A549 (cell line): ENCODE measurements at regions not wholly inside any gene's neighbourhood (a gene's known extent, or its start where the extent isn't known, plus 50 kb on each side); places are given as distances from the start of the nearest gene placed in this dataset.

Source experiments
- ATAC-seq, 2 experiments: fragments of 200-7000 bp in 1 of 2; fragments of >200 bp in 1 of 2; cut with Nextera tagmentation in 1 of 2; cut with Tn5 transposase in 1 of 2; 3 replicates each; pipeline versions ENCODE4 v1.8.0 to v1.9.1; 2018 to 2020; ENCODE audit warnings: mild to moderate bottlenecking in 1 of 2, moderate library complexity in 1 of 2
- CTCF ChIA-PET: fragments of 300-600 bp; sonication (Branson Sonifier 250); formaldehyde crosslinking; extraction: SDS; loops from one replicate; lab custom pipeline; 2021; ENCODE audit warnings: antibody characterized with exemption, inconsistent platforms; lab: Yijun Ruan, JAX
- POLR2A ChIA-PET: fragments of 350-600 bp; formaldehyde crosslinking; extraction: SDS; loops from one replicate; lab custom pipeline; 2021; ENCODE audit warnings: antibody characterized with exemption, inconsistent platforms; lab: Yijun Ruan, JAX
- DNase-seq, 2 experiments: peaks; one replicate each; pipeline versions ENCODE4 v3.0.0 to v3.0.0-alpha.2; 2011 to 2016; ENCODE audit warnings: low read depth in 1 of 2, low spot score in 1 of 2
- FAIRE-seq: peaks from 2 replicates; lab custom pipeline; 2011; peaks lifted over from hg19 to GRCh38; lab: Jason Lieb, UNC
- H3K27ac ChIP-seq, 2 experiments: fragments of >200 bp; sonication (Bioruptor Twin); formaldehyde crosslinking; 3 replicates each; pipeline ENCODE4 v1.5.1; 2016 to 2017
- H3K4me1 ChIP-seq: fragments of >200 bp; sonication (Bioruptor Twin); formaldehyde crosslinking; 3 replicates; pipeline ENCODE4 v1.6.1; 2016
- H3K4me2 ChIP-seq: fragments of >200 bp; sonication (Bioruptor Twin); formaldehyde crosslinking; 3 replicates; pipeline ENCODE4 v1.6.1; 2016
- H3K4me3 ChIP-seq: fragments of >200 bp; sonication (Bioruptor Twin); formaldehyde crosslinking; 3 replicates; pipeline ENCODE4 v1.5.1; 2016
- H3K9me3 ChIP-seq: fragments of >200 bp; sonication (Bioruptor Twin); formaldehyde crosslinking; 3 replicates; pipeline ENCODE4 v1.6.1; 2016
- CEBPB ChIP-seq, 2 experiments: fragments of >200 bp in 1 of 2; sonication (Bioruptor Twin) in 1 of 2; formaldehyde crosslinking in 1 of 2; IDR thresholded peaks; 2 replicates each; pipeline ENCODE4 v1.6.1; 2012 to 2016
- EHMT2 ChIP-seq: fragments of 200-600 bp; sonication (generic); IDR thresholded peaks from 2 replicates; pipeline ENCODE4 v1.6.1; 2016; ENCODE audit warnings: antibody characterized with exemption, low read depth, mild to moderate bottlenecking, moderate library complexity
- EP300 ChIP-seq, 2 experiments: fragments of >200 bp; sonication (Bioruptor Twin); formaldehyde crosslinking; IDR thresholded peaks; 2 replicates in 1 of 2; 3 replicates in 1 of 2; pipeline ENCODE4 v1.6.1; 2016 to 2017
- FOSL2 ChIP-seq, 2 experiments: fragments of 450-650 bp in 1 of 2; fragments of >200 bp in 1 of 2; sonication (Bioruptor Twin) in 1 of 2; formaldehyde crosslinking; IDR thresholded peaks; 2 replicates each; pipeline versions ENCODE4 v1.5.0 to v1.6.1; 2016 to 2020; ENCODE audit warnings: mild to moderate bottlenecking in 1 of 2, moderate library complexity in 1 of 2
- GATA3 ChIP-seq: IDR thresholded peaks from 2 replicates; pipeline ENCODE4 v1.6.1; 2012; ENCODE audit warnings: borderline replicate concordance
- HDAC2 ChIP-seq: fragments of 200-600 bp; sonication (generic); IDR thresholded peaks from 2 replicates; pipeline ENCODE4 v1.6.1; 2016
- HEYL ChIP-seq: fragments of 250-450 bp; sonication (Bioruptor Pico); IDR thresholded peaks from 2 replicates; pipeline ENCODE4 v1.8.0; 2021; ENCODE audit warnings: mild to moderate bottlenecking, moderate library complexity
- HOXA7 ChIP-seq: fragments of 250-450 bp; sonication (Bioruptor Pico); IDR thresholded peaks from 2 replicates; pipeline ENCODE4 v1.5.0; 2020; ENCODE audit warnings: mild to moderate bottlenecking, moderate library complexity
- HOXB13 ChIP-seq: fragments of 250-450 bp; sonication (Bioruptor Pico); IDR thresholded peaks from 2 replicates; pipeline ENCODE4 v1.5.0; 2020; ENCODE audit warnings: low read depth, mild to moderate bottlenecking, moderate library complexity
- HOXB5 ChIP-seq: fragments of 250-450 bp; sonication (Bioruptor Pico); IDR thresholded peaks from 2 replicates; pipeline ENCODE4 v1.5.0; 2020; ENCODE audit warnings: mild to moderate bottlenecking, moderate library complexity
- JUN ChIP-seq, 2 experiments: fragments of >200 bp; sonication (Bioruptor Twin); formaldehyde crosslinking; IDR thresholded peaks; 2 replicates in 1 of 2; 3 replicates in 1 of 2; pipeline ENCODE4 v1.6.1; 2016 to 2017
- JUNB ChIP-seq: fragments of >200 bp; sonication (Bioruptor Twin); formaldehyde crosslinking; IDR thresholded peaks from 2 replicates; pipeline ENCODE4 v1.6.1; 2016
- KDM1A ChIP-seq: fragments of 200-600 bp; sonication (generic); IDR thresholded peaks from 2 replicates; pipeline ENCODE4 v1.6.1; 2016; ENCODE audit warnings: low read depth, mild to moderate bottlenecking
- MAFK ChIP-seq: fragments of 450-650 bp; IDR thresholded peaks from 2 replicates; pipeline ENCODE4 v1.6.1; 2014; ENCODE audit not compliant: partially characterized antibody
- POLR2A ChIP-seq: IDR thresholded peaks from 2 replicates; pipeline ENCODE4 v1.6.1; 2012; ENCODE audit warnings: mild to moderate bottlenecking, low read length
- RARB ChIP-seq: fragments of 250-450 bp; sonication (Bioruptor Pico); IDR thresholded peaks from 2 replicates; pipeline ENCODE4 v1.8.0; 2021; ENCODE audit warnings: mild to moderate bottlenecking, moderate library complexity
- RCOR1 ChIP-seq: fragments of 150-350 bp; IDR thresholded peaks from 2 replicates; pipeline ENCODE4 v1.6.1; 2014; ENCODE audit warnings: antibody characterized with exemption, low read length, low read depth
- REST ChIP-seq: fragments of 200-600 bp; sonication (generic); IDR thresholded peaks from 2 replicates; pipeline ENCODE4 v1.6.1; 2016; ENCODE audit warnings: antibody characterized with exemption, mild to moderate bottlenecking, moderate library complexity
- TFCP2L1 ChIP-seq: fragments of 250-450 bp; sonication (Bioruptor Pico); IDR thresholded peaks from 2 replicates; pipeline ENCODE4 v1.5.0; 2021; ENCODE audit warnings: mild to moderate bottlenecking
- ZC3H11A ChIP-seq: fragments of 450-650 bp; IDR thresholded peaks from 2 replicates; pipeline ENCODE4 v1.6.1; 2014; ENCODE audit warnings: antibody characterized with exemption, mild to moderate bottlenecking
- WGBS: methylation state at CpG from one replicate; pipeline ENCODE4 v1.1.6; 2017; ENCODE audit errors: missing lambda C conversion rate; 5-methylcytosine and 5-hydroxymethylcytosine counted together
- TF ChIP-seq, protein P1 (sequence below): IDR thresholded peaks from 2 replicates; pipeline ENCODE4 v1.6.1; 2012; ENCODE audit warnings: low read depth, borderline replicate concordance
- TF ChIP-seq, protein P2 (sequence below): fragments of >200 bp; sonication (Bioruptor Twin); formaldehyde crosslinking; IDR thresholded peaks from 3 replicates; pipeline ENCODE4 v1.5.1; 2016

DNA sequence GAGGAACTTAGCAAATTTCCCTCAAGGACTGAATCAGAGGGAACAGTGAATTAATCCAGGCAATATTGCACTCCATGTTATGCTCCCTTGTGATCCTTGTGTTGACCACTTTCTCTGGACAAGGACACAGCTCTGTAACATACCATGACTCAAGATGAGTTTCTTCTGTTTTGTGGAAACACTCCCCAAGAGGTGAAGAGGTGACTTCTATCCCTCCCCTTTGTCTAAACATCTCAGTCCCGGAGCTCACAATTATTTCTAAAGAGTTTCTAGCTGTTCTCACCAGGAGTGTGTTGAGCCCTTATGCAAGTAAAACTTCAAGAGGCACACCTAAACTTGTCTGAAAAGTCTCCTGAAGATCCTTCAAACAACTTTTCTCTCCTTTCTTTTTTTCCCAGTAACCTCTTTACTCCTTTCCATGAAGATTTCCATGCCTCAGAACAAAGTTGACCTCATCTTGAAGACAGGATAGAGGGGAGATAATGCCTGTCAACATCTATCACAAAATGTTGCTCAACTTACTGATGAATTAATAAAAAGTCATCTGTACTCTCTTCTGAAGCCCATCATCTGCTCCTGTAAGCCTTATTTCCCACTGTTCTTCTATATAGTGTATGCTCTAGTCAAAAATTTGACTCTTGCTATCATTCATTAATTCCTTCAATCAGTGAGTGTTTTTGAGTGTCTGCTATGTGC is 429.1 kb downstream of the SPRY1 start:
- H3K4me2 ChIP-seq: no peak overlapping the region
- ChIA-PET POLR2A (no interaction called here), CTCF (no interaction called here)
- ATAC-seq (no peak), DNase-seq (no peak)
- H3K27ac ChIP-seq: no peak overlapping the region
- no peak for TF ChIP-seq CEBPB (IDR thresholded peaks at IDR 0.05)
- TF ChIP-seq REST: no peak
- TF ChIP-seq GATA3: no peak
- no peak for TF ChIP-seq JUNB
- TF ChIP-seq ZC3H11A: no peak
- TF ChIP-seq, all 56 proteins: peak for 0
- Histone ChIP-seq H3K4me3 (no peak overlapping the region), H3K9me3 (no peaks in the 10 kb centered on the region), H3K4me1 (no peaks in the 10 kb centered on the region)
- WGBS: 47% methylated on average over 1 of the region's 1 CpG
- no peak for FAIRE-seq

GRCh38 chr4:123826896-123827295 is 430.3 kb downstream of the SPRY1 start:
- ATAC-seq: no peak
- Histone ChIP-seq H3K27ac (no peak overlapping the region), H3K4me3 (no peak overlapping the region), H3K4me1 (no peaks in the 10 kb centered on the region), H3K9me3 (no peaks in the 10 kb centered on the region), H3K4me2 (no peak overlapping the region)
- no peak for TF ChIP-seq MAFK
- no peak for TF ChIP-seq GATA3
- no peak for TF ChIP-seq JUN (IDR thresholded peaks at IDR 0.05)
- no peak for TF ChIP-seq EP300 (IDR thresholded peaks at IDR 0.05)
- no peak for TF ChIP-seq KDM1A
- CTCF ChIA-PET: no interaction called here
- POLR2A ChIA-PET: no interaction called here
- no peak for DNase-seq
- 64% methylated on average over 2 of the region's 2 CpGs for WGBS
- FAIRE-seq: no peak

DNA sequence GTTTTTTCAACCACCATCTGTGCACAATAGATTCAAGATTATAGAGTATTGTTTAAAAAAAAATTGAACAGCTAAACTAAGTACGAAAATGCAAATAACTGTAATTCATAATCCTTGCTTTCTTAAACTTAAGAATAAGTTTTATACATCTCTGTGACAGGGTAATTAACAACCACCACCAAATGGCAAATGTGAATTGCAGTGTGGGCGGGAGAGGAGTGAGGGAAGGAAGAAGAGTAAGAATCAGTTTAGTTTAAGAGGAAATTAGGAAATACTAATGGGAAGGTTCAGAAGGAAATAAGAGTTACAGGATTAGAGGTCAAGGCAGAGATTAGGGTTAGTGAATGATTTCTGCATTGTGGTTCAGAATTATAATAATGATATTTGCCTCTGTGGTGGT is 430.9 kb downstream of the SPRY1 start:
- DNase-seq (no peak), FAIRE-seq (no peak), ATAC-seq (no peak)
- H3K27ac ChIP-seq: no peak overlapping the region
- CTCF ChIA-PET: interaction anchor here (0.8 kb wide), 1 partner anchor 55 kb away, joined by 3 read pairs; no protein-coding TSS in a partner anchor
- WGBS: 35% methylated on average over 2 of the region's 2 CpGs
- H3K4me3 ChIP-seq: no peak overlapping the region
- no peak for TF ChIP-seq HOXB13 (CRISPR knock-in tag)
- TF ChIP-seq HDAC2: no peak
- no peak for TF ChIP-seq HEYL (CRISPR knock-in tag)
- TF ChIP-seq RCOR1: no peak
- TF ChIP-seq TFCP2L1 (CRISPR knock-in tag): no peak
- no peak for TF ChIP-seq POLR2A
- TF ChIP-seq HOXB5 (CRISPR knock-in tag): no peak
- TF ChIP-seq, protein P1, sequence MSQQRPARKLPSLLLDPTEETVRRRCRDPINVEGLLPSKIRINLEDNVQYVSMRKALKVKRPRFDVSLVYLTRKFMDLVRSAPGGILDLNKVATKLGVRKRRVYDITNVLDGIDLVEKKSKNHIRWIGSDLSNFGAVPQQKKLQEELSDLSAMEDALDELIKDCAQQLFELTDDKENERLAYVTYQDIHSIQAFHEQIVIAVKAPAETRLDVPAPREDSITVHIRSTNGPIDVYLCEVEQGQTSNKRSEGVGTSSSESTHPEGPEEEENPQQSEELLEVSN: no peak
- TF ChIP-seq HOXA7: no peak
- no peak for TF ChIP-seq FOSL2 (IDR thresholded peaks at IDR 0.05)
- TF ChIP-seq FOSL2 (CRISPR knock-in tag; IDR thresholded peaks at IDR 0.05): no peak
- no peak for TF ChIP-seq ZC3H11A
- TF ChIP-seq RARB: no peak
- no peak for TF ChIP-seq MAFK
- TF ChIP-seq, protein P2, sequence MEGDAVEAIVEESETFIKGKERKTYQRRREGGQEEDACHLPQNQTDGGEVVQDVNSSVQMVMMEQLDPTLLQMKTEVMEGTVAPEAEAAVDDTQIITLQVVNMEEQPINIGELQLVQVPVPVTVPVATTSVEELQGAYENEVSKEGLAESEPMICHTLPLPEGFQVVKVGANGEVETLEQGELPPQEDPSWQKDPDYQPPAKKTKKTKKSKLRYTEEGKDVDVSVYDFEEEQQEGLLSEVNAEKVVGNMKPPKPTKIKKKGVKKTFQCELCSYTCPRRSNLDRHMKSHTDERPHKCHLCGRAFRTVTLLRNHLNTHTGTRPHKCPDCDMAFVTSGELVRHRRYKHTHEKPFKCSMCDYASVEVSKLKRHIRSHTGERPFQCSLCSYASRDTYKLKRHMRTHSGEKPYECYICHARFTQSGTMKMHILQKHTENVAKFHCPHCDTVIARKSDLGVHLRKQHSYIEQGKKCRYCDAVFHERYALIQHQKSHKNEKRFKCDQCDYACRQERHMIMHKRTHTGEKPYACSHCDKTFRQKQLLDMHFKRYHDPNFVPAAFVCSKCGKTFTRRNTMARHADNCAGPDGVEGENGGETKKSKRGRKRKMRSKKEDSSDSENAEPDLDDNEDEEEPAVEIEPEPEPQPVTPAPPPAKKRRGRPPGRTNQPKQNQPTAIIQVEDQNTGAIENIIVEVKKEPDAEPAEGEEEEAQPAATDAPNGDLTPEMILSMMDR: no peak
- TF ChIP-seq EHMT2: no peak
- H3K9me3 ChIP-seq: no peaks in the 10 kb centered on the region
- no peak overlapping the region for H3K4me2 ChIP-seq
- H3K4me1 ChIP-seq: no peaks in the 10 kb centered on the region
- POLR2A ChIA-PET: no interaction called here
